H1 (cell line): ENCODE measurements at regions not wholly inside any gene's neighbourhood (a gene's known extent, or its start where the extent isn't known, plus 50 kb on each side); places are given as distances from the start of the nearest gene placed in this dataset.

Experiments used
- CTCF ChIP-seq, 3 experiments: IDR thresholded peaks; 1 replicate in 2 of 3; 2 replicates in 1 of 3; pipeline versions ENCODE4 v1.5.1 to v1.6.1; 2011; ENCODE audit warnings: low read length in 3 of 3, mild to moderate bottlenecking in 3 of 3, inconsistent platforms in 2 of 3, low read depth in 1 of 3, moderate library complexity in 1 of 3; ENCODE audit not compliant: insufficient read depth in 1 of 3; ENCODE audit errors: control extremely low read depth in 1 of 3
- EP300 ChIP-seq, 2 experiments: IDR thresholded peaks; 1 replicate in 1 of 2; 2 replicates in 1 of 2; pipeline ENCODE4 v1.6.1; 2011 to 2012; ENCODE audit warnings: low read depth in 2 of 2, low read length in 2 of 2, mild to moderate bottlenecking in 2 of 2, borderline replicate concordance in 1 of 2, inconsistent platforms in 1 of 2, moderate library complexity in 1 of 2
- GABPA ChIP-seq: IDR thresholded peaks from 2 replicates; pipeline ENCODE4 v1.6.1; 2011; ENCODE audit warnings: mild to moderate bottlenecking, low read length, moderate library complexity, borderline replicate concordance; ENCODE audit not compliant: insufficient read depth
- YY1 ChIP-seq: IDR thresholded peaks from 2 replicates; pipeline ENCODE4 v1.6.1; 2011; ENCODE audit warnings: low read depth, mild to moderate bottlenecking, low read length
- ZNF274 ChIP-seq: IDR thresholded peaks from 2 replicates; pipeline ENCODE4 v1.7.0; 2012; ENCODE audit warnings: low read length, borderline replicate concordance; ENCODE audit errors: extremely low read depth

GRCh38 chr1:78831731-78832360 is 174.7 kb downstream of the ADGRL4 start:
- TF ChIP-seq ZNF274 = no peak
- TF ChIP-seq CTCF (IDR thresholded peaks at IDR 0.05; ENCODE audit: control extremely low read depth in 1 of 3, insufficient read depth in 1 of 3, low read depth in 1 of 3, low read length in 3 of 3) = no peak
- TF ChIP-seq GABPA = no peak
- no peak for TF ChIP-seq EP300 (IDR thresholded peaks at IDR 0.05; ENCODE audit: borderline replicate concordance in 1 of 2, low read depth in 2 of 2, low read length in 2 of 2)
- TF ChIP-seq YY1 = no peak
